Kidney (tissue), 13 donors: ENCODE measurements at regions not wholly inside any gene's neighbourhood (a gene's known extent, or its start where the extent isn't known, plus 50 kb on each side); places are given as distances from the start of the nearest gene placed in this dataset.
"Not testable (repeated sequence)": the region's sequence is repeated elsewhere in the genome, so short reads cannot be mapped to it uniquely, and the experiment has no call there.

ENCODE experiments used
- DNase-seq, 5 donors: peaks; one replicate each; pipeline ENCODE4 v3.0.0-alpha.2; 2013 to 2020
- FAIRE-seq: peaks from 2 replicates; lab custom pipeline; 2012; peaks lifted over from hg19 to GRCh38; lab: Jason Lieb, UNC
- H3K27ac ChIP-seq, 2 donors: one replicate each; pipeline ENCODE4 v1.7.0; 2013; ENCODE audit warnings: low read depth in 2 of 2, low read length in 2 of 2, inconsistent platforms in 1 of 2
- H3K27me3 ChIP-seq: one replicate; pipeline ENCODE4 v1.7.1; 2013; ENCODE audit warnings: low read length, inconsistent platforms; ENCODE audit not compliant: control insufficient read depth, insufficient read depth
- H3K36me3 ChIP-seq, 3 donors: one replicate each; pipeline versions ENCODE4 v1.7.0 to v1.7.1; 2013; ENCODE audit warnings: low read length in 3 of 3, control low read depth in 1 of 3, inconsistent platforms in 1 of 3; ENCODE audit not compliant: insufficient read depth in 3 of 3, control insufficient read depth in 2 of 3
- H3K4me1 ChIP-seq, 3 donors: one replicate each; pipeline versions ENCODE4 v1.7.0 to v1.7.1; 2013; ENCODE audit warnings: low read length in 3 of 3, inconsistent platforms in 1 of 3, low read depth in 1 of 3; ENCODE audit not compliant: control insufficient read depth in 2 of 3, insufficient read depth in 2 of 3
- H3K4me3 ChIP-seq, 3 donors: one replicate each; pipeline versions ENCODE4 v1.7.0 to v1.8.1; 2013; ENCODE audit warnings: low read length in 3 of 3, control low read depth in 1 of 3, inconsistent platforms in 1 of 3
- H3K9ac ChIP-seq, 3 donors: one replicate each; pipeline versions ENCODE4 v1.7.0 to v1.7.1; 2013; ENCODE audit warnings: low read length in 3 of 3, control low read depth in 1 of 3, inconsistent platforms in 1 of 3
- H3K9me3 ChIP-seq, 3 donors: one replicate each; pipeline versions ENCODE4 v1.7.0 to v1.7.1; 2013; ENCODE audit warnings: low read length in 3 of 3, control low read depth in 1 of 3, inconsistent platforms in 1 of 3; ENCODE audit not compliant: control insufficient read depth in 2 of 3, insufficient read depth in 1 of 3
- CTCF ChIP-seq: IDR thresholded peaks from 3 replicates; pipeline ENCODE4 v1.5.1; 2012; ENCODE audit warnings: mild to moderate bottlenecking, moderate library complexity, borderline replicate concordance; ENCODE audit not compliant: insufficient read depth; ENCODE audit errors: extremely low read depth
- intact Hi-C: fragments of 100-400 bp; cut with DNase I; formaldehyde crosslinking; loops from one replicate; pipeline ENCODE4 v1.11.1; 2022
- donor health status: control.
- donor health status: control.
- donor health status: control.
- donor health status: control.
- donor health status: control.
- donor health status: DM: yes; HTN: yes; CAD: no.
- donor health status: Normal renal cell carcinoma (clear cell type).

GRCh38 chr14:54258382-54258781 lies 138.4 kb upstream of the CDKN3 start:
- no peak overlapping the region for H3K4me3 ChIP-seq
- FAIRE-seq, result no peak
- H3K27ac ChIP-seq, result no peak overlapping the region
- H3K36me3 ChIP-seq, result no peaks in the 10 kb centered on the region
- DNase-seq, result no peak
- no peak overlapping the region for H3K9ac ChIP-seq
- H3K9me3 ChIP-seq, result no peaks in the 10 kb centered on the region
- H3K27me3 ChIP-seq, result no peaks in the 10 kb centered on the region
- no peaks in the 10 kb centered on the region for H3K4me1 ChIP-seq
- intact Hi-C loops, result no loop called here
- no peak for TF ChIP-seq CTCF

GRCh38 chr14:54259821-54260220 lies 137.0 kb upstream of the CDKN3 start:
- Histone ChIP-seq H3K4me1 (no peaks in the 10 kb centered on the region), H3K27ac (no peak overlapping the region), H3K4me3 (no peak overlapping the region), H3K9me3 (no peaks in the 10 kb centered on the region), H3K36me3 (no peaks in the 10 kb centered on the region), H3K9ac (no peak overlapping the region), H3K27me3 (no peaks in the 10 kb centered on the region)
- DNase-seq (peak in 2 of 5 donors; percentile 33 to 34), FAIRE-seq (no peak)
- TF ChIP-seq CTCF, result no peak
- intact Hi-C loops, result no loop called here

GRCh38 chr14:54261283-54261682 lies 135.5 kb upstream of the CDKN3 start:
- Histone ChIP-seq H3K27me3 (no peaks in the 10 kb centered on the region), H3K36me3 (no peaks in the 10 kb centered on the region), H3K4me1 (no peaks in the 10 kb centered on the region), H3K9me3 (no peaks in the 10 kb centered on the region), H3K4me3 (no peak overlapping the region), H3K27ac (no peak overlapping the region), H3K9ac (no peak overlapping the region)
- no peak for DNase-seq
- FAIRE-seq, result no peak
- TF ChIP-seq CTCF, result no peak
- intact Hi-C loops, result no loop called here

- DNase-seq, H3K9ac ChIP-seq, H3K36me3 ChIP-seq, H3K27me3 ChIP-seq, H3K4me3 ChIP-seq, FAIRE-seq, intact Hi-C loops, H3K9me3 ChIP-seq, H3K4me1 ChIP-seq, H3K27ac ChIP-seq: not testable (repeated sequence)
These were observed 130.2 kb upstream of the CDKN3 start for GRCh38 chr14:54266616-54267015.
